ENCODE measurements at regions not wholly inside any gene's neighbourhood (a gene's known extent, or its start where the extent isn't known, plus 50 kb on each side); places are given as distances from the start of the nearest gene placed in this dataset.

DNA sequence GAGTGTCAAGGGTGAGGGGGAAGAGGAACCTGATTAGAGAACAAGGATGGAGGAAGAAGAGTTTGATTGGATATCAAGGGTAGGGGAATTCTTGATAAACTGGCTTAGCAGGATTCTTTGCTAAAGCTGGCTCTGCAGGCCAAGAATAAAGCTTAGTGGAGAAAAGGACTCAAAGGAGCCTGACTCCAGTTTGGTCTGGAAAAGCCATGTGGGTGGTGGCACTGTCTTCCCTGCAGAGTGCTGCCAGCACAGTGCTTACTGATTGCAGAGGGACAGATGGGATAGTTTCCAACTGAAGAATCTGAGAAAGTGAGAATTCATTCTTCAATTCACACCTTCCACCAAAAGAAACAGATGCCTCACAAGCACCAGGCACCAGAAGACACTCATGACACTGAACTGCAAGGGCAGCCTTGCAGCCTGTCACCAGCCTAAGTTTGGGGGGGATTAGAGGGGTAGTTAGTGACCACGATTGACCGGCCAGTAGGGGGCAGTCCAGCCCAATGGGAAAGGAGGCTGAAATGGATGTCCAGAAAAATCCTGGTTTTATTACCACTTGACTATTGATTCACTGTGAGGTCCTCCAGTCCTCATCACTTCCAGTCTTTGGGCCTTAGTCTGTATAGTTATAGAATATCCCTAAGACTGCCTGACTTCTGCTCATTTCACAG lies 334.5 kb downstream of the SMAD2 start:
- DNase-seq (ENCODE audit: low spot score in 2 of 2) (peak in 1 of 2 donors; percentile 26), ATAC-seq (no peak)
- peaks cover 0 to 9% of the 10 kb centered on the region in 2 donors for H3K9me3 Mint-ChIP-seq
- H3K36me3 Mint-ChIP-seq: peaks cover 0 to 7% of the 10 kb centered on the region in 2 donors
- H3K27ac Mint-ChIP-seq: no peak overlapping the region

DNA sequence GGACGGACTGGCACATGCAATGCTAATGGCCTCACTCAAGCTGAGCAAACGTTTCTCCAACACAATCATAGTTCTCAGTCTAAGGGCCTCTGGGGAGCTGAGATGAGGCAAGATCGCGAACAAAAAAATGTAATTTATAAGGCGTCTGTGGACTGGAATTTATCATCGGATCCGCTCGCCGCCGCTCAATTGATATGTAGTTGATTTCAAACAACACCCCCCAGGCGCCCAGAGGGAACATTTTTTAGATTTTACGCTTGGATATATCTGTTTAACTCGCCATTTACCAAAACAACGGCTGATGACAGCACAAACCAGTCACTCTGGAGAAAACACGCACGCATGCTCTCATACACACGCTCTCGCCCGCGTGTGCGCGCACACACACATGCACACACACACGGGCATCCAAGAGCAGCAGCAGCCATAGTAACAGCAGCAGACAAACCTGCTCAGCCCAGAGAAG lies 335.8 kb downstream of the SMAD2 start:
- no peak for DNase-seq (ENCODE audit: low spot score in 2 of 2)
- H3K9me3 Mint-ChIP-seq: peaks cover 0 to 4% of the 10 kb centered on the region in 2 donors
- H3K36me3 Mint-ChIP-seq: peaks cover 0 to 7% of the 10 kb centered on the region in 2 donors
- no peak overlapping the region for H3K27ac Mint-ChIP-seq
- no peak for ATAC-seq

DNA sequence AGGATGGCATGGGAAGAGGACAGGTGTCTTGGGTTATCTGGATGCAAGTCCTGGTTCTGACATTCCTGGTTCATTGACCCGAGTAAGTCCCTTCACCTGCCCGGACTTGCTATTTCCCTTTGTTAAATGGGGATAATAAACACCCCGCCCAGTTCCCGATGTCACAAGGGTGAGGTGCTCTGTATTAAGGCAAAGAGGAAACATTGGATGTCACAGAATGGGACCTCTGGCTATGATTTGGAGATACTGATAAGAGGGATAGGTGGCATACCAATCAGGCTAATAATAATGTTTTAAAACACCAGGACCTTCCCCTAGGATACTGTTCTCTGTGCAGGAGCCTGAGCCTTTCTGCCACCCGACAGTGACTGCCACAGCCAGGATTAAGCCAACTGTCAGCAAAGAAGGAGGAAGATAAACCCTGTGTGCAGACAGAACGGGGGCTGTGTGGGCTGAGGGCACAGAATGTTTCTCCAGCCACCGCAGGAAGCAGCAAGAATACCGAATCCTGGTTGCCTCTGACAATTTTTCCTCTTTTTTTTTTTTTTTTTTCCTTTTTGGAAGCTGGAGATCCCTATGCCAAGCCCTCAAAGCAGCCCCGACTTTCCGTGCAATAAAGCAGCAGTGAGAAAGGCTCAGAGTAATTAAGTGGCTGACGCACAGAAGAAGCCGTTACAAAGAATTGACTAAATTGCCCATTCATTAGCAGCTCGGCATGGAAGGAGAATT lies 336.6 kb downstream of the SMAD2 start:
- no peak for DNase-seq (ENCODE audit: low spot score in 2 of 2)
- ATAC-seq: no peak
- Mint-ChIP-seq H3K9me3 (peaks cover 0 to 4% of the 10 kb centered on the region in 2 donors), H3K36me3 (peaks cover 0 to 7% of the 10 kb centered on the region in 2 donors), H3K27ac (no peak overlapping the region)

DNA sequence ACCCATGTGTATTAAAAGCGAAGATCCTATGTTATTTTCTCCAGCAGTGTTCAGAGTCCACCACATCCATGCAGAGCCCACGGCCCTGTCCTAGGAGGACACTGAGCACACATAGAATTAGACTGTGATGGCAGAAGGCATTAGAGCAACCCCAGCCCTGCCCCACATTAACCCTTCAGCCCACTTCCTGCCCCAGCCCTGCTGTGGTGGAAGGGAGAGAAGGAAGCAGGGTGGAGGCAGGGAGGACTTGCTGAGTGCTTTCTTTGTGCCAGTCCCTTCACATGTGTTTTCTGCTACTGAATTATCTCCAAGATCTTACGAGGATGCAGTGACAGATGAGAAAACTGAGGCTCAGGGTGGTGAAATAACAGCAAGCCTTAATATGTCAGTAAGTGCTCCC lies 339.0 kb downstream of the SMAD2 start:
- H3K9me3 Mint-ChIP-seq: peaks cover 0 to 4% of the 10 kb centered on the region in 2 donors
- peaks cover 0 to 7% of the 10 kb centered on the region in 2 donors for H3K36me3 Mint-ChIP-seq
- no peak overlapping the region for H3K27ac Mint-ChIP-seq
- DNase-seq (ENCODE audit: low spot score in 2 of 2): no peak
- ATAC-seq: no peak

DNA sequence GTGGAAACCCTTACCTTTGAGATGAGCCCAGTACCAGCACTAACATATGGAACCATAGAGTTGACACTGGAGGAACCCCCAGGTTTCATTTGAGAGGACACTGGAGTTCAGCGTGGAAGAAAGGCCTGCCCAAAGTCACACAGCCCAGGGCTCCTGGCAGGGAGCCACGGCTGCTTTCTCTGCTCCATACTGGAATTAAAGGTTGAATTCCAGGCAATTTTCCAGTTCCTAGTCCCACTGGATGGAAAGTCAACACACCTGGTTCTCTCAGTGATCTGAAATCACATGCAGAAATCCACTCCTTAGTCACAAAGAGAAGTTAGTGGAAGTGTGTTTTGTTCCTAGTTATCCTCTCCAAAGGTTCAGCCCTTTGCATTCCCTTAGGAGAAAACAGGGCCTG lies 336.1 kb upstream of the SKOR2 start:
- DNase-seq (ENCODE audit: low spot score in 2 of 2) (no peak), ATAC-seq (no peak)
- H3K36me3 Mint-ChIP-seq: peaks cover 0 to 7% of the 10 kb centered on the region in 2 donors
- no peak overlapping the region for H3K27ac Mint-ChIP-seq
- H3K9me3 Mint-ChIP-seq: no peaks in the 10 kb centered on the region

DNA sequence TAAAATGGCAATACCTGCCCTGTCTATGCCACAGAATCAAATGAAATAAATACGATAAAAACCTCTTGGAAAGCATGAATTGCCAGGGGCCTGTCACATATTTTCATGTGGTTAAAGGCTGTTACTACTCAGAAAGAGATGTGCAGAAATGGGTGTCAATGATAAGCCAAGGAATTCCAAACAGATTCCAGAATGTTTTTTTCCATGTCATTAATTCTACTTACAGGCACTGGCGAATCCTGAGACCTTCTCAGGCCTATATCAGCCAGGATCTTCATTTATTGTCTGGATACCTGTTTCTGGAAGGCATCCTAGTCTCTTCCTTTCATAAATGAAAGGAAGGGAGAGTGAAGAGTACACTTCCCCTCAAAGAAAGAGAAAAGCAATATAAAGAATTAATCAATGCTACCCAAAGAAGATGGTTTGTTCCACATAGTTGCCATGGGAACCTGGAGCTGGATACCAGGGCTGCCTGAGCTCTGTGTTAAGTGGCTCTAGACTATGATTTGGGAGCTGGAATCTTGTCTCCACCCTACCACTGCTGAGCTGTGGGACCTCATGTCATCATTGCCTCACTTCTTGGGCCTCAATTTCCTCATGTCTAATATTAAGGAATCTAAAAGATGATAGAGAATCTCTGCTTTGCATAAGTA lies 335.1 kb upstream of the SKOR2 start:
- H3K27ac Mint-ChIP-seq: no peak overlapping the region
- ATAC-seq (no peak), DNase-seq (ENCODE audit: low spot score in 2 of 2) (no peak)
- peaks cover 0 to 6% of the 10 kb centered on the region in 2 donors for H3K36me3 Mint-ChIP-seq
- no peaks in the 10 kb centered on the region for H3K9me3 Mint-ChIP-seq

DNA sequence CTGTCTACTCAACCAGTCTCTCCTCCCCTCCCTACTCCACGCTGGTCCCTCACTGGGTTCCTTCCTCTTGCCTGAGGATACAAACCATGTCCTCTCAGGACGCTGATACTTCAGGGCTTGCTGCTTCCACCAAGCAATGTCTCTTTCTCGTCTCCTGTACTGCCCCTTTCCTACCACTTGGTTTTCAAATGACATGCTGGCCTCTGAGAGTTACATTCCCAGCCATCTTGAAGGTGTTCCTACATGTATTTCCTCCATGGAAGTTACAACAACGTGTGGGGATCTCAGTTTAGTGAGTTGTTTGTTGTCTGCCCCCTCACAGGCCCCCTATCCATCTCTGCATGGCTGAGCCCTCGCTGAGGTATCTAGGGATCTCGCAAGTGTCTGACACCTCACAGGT lies 334.5 kb upstream of the SKOR2 start:
- no peak for ATAC-seq
- Mint-ChIP-seq H3K27ac (no peak overlapping the region), H3K36me3 (no peaks in the 10 kb centered on the region), H3K9me3 (no peaks in the 10 kb centered on the region)
- no peak for DNase-seq (ENCODE audit: low spot score in 2 of 2)

DNA sequence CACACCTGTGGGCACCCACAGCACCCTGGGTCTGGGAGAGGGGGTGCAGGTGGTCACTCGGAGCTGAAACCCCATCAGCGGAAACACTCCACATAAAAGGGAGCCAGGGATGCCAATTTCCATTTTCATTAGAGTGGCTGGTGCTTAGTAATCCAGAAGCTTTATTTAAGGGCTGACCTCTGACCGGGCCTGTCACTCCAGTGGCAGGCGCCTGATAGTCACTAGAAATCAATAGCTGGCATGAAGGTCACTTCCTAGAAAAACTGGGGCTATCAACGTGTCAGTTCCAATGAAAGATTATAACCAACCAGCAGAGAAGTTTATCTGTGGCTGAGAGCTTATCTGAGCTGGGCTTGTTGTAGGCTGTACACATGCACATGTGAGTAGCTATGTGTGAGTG lies 333.7 kb upstream of the SKOR2 start:
- Mint-ChIP-seq H3K9me3 (no peaks in the 10 kb centered on the region), H3K27ac (no peak overlapping the region), H3K36me3 (no peaks in the 10 kb centered on the region)
- DNase-seq (ENCODE audit: low spot score in 2 of 2) (no peak), ATAC-seq (no peak)

DNA sequence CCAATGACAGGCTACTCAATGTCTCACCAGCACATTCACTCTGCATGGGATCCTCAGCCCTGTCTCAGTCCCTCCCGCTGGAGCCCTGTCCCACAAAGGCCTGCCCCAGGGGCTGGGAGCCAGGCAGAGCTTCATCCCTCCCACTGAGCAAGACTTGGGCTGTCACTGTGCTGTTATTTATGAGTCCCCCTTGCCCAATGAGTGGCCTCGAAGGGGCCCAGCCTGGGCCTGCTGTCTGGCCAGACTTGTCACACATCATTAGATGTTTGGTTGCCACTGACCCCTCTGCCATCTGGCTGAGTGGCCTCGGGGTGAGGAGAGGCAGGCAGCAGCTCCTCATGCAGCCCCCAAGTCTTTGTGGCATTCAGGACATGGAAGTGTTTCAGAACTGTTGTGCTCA lies 330.6 kb upstream of the SKOR2 start:
- no peak for DNase-seq (ENCODE audit: low spot score in 2 of 2)
- Mint-ChIP-seq H3K9me3 (no peaks in the 10 kb centered on the region), H3K36me3 (no peaks in the 10 kb centered on the region), H3K27ac (no peak overlapping the region)
- no peak for ATAC-seq

DNA sequence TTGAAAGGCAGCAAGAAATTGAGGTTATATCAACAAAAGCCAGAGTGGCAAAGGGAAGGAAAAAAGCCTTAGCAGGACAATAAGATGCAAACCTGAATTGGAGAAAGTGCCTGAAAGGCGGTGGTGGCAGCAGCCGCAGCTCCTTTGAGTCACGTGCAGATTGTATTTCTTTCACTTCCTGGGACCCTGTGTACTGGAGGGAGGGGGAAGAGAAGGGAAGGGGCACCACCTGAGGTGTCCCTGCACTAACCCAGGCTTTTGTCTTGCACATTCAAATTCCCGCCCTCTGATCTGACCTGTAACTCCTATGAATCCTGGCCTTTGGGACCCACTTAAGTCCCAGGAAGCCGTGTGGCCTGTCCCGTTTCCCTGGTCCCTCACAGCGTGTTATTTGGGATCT lies 326.1 kb upstream of the SKOR2 start:
- ATAC-seq (no peak), DNase-seq (ENCODE audit: low spot score in 2 of 2) (no peak)
- H3K27ac Mint-ChIP-seq: no peak overlapping the region
- H3K9me3 Mint-ChIP-seq: no peaks in the 10 kb centered on the region
- no peaks in the 10 kb centered on the region for H3K36me3 Mint-ChIP-seq

DNA sequence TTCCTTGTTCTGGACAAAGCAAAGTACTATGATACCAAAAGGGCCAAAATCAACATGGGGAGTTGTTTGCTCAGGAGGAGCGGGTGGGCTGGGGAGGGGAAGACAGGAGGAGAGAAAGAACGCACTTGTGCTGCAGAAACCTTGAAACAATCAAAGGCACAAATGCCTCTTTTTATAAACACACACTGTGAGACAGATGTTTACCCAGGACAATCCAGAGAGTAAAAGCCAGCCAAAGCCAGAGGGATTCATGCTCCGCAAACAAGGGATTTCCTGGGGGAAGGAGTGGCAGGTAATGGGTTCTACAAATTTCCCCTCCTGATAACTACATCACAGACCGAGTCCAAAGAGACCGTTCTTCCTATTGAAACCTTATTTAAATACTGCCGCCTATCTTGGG lies 323.5 kb upstream of the SKOR2 start:
- H3K9me3 Mint-ChIP-seq: no peaks in the 10 kb centered on the region
- no peak for DNase-seq (ENCODE audit: low spot score in 2 of 2)
- no peak for ATAC-seq
- H3K36me3 Mint-ChIP-seq: no peaks in the 10 kb centered on the region
- no peak overlapping the region for H3K27ac Mint-ChIP-seq

DNA sequence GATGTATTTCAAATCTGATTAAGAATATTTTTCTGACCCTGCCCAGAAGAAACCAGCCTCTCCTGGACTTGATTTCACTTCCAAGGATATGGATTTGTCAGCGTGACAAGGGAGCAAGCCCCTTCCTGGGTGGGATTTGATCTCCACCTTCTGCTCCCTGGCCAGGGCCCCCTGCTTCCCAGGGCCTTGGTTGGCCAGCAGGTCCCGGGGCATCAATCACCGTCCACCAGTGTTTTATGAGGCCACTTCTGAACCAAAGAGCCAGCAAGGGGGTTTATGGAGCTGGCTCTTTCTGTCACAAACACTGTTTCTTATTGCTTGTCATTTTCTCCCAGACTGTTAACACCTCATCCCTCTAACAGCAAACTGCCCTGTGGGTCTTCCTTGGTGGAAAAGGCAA lies 320.5 kb upstream of the SKOR2 start:
- no peak for DNase-seq (ENCODE audit: low spot score in 2 of 2)
- ATAC-seq: no peak
- Mint-ChIP-seq H3K36me3 (no peaks in the 10 kb centered on the region), H3K9me3 (no peaks in the 10 kb centered on the region), H3K27ac (no peak overlapping the region)

DNA sequence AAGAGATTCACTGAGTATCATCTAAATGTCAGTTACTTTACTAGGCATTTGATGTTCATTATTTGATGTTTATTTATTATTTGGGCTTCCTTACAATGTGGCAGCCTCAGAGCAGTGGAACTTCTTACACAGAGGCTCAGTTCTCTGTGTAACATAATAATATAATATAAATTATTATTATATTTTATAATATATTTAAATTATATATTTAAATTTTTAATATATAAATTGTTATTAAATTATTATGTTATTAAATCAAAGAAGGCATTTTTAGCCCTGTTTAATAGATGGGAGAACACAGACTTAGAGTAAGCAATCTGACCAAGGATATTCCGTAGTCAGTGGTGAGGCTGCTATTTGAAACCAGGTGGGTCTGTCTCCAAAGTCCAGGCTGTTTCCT lies 315.3 kb upstream of the SKOR2 start:
- Mint-ChIP-seq H3K27ac (no peak overlapping the region), H3K36me3 (no peaks in the 10 kb centered on the region), H3K9me3 (peaks cover 0 to 8% of the 10 kb centered on the region in 2 donors)
- DNase-seq (ENCODE audit: low spot score in 2 of 2) (no peak), ATAC-seq (no peak)

DNA sequence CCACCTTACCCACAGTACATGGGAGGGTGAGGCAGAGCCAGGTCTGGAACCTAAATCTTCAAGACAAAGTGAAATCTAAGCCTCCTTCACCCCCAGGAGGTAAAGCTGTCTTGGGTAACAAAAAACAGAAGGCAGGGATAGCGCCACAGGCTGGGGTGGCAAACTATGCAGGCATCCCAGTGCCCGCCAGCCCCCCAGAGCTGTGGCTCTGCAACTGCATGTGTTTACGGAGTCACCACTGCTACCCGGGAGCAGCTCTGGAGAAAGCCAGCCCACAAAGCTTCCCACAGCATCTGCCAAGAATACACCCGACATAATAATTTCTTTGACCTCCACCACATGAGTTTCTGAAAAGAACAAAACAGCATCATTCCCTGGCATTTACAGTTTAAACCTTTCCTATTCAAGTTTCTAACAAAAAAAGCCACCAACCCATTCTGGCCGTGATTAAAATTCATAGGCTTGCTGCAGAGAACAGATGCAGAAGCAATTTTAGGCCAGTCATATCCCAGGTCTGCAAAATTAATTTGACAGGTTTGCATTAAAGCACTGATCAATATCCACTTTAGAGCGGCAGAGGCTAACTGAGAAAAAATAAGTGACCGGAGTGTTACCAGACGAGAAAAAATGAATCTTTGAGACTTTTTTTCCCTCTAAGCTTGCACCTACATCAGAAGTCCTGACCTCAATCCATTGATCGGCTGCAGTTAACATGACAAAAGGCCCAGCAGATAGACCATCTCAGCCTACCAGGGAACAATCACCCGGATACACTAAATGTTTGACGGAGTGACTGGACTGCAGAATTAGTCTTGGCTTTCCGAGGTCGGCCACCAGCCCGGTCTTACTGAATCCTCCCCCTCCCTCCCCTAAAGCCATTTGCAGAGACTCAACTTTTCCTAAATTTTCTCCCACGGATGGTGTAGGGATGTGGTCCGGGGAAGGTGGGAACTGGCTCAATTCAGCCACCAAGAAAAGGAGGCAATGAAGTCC lies 309.6 kb upstream of the SKOR2 start:
- DNase-seq (ENCODE audit: low spot score in 2 of 2) (no peak), ATAC-seq (no peak)
- Mint-ChIP-seq H3K36me3 (peaks cover 0 to 5% of the 10 kb centered on the region in 2 donors), H3K9me3 (peaks cover 0 to 8% of the 10 kb centered on the region in 2 donors), H3K27ac (no peak overlapping the region)

DNA sequence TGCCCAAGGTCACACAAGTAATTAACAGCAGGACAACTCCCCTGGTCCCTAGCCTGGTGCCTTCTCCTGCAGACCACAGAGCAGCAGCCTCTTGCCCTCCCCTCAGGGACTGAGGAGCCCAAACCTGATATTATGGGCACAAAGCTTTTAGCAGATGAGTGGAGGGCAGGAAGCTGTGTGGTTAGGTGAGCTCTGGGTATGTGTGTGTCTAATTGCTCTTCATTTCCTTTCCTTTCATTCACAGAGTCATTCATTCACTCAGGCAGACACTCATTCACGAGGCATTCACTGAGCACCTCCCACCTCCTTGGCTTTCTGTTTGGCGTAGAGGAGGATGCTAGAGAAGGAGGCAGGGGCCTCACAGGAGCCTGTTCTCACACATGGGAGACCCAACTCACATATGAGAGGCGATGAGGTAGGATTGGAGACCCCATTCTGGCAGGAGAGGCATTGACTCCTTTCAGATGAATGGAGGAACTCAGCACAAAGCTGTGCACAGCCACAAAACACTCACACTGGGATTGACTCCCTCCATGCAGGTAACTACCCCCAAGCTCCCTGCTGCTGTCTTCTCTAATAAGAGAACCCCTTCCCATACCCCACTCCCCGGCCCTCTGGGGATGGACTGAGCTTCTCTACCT lies 306.8 kb upstream of the SKOR2 start:
- Mint-ChIP-seq H3K27ac (peak overlapping the region in 1 of 2 donors; percentile 44), H3K36me3 (peaks cover 0 to 5% of the 10 kb centered on the region in 2 donors), H3K9me3 (no peaks in the 10 kb centered on the region)
- peak in 1 of 2 donors; percentile 66 for ATAC-seq
- DNase-seq (ENCODE audit: low spot score in 2 of 2): no peak

DNA sequence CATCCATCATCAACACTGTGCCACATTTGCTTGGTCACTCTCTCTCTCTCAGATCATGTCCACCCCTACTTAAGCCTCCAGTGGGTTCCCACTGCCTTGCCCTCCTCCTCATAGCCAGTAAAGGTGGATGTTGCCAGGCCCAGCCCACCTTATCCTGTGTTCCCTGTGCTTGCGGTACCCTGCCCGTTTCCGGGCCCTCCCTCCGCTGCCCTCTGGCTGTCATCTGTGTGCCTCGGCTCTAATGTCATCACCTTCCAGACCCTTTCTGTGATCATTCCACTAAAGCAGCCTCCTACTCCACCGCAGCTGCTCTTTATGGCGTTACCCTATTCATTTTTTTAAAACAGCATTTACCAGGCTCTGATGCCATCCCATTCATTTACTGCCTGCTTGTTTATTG lies 305.7 kb upstream of the SKOR2 start:
- Mint-ChIP-seq H3K27ac (no peak overlapping the region), H3K36me3 (peaks cover 0 to 5% of the 10 kb centered on the region in 2 donors), H3K9me3 (no peaks in the 10 kb centered on the region)
- DNase-seq (ENCODE audit: low spot score in 2 of 2): no peak
- ATAC-seq: no peak

Measured in activated naive CD4-positive, alpha-beta T cell treated with anti-CD3 and anti-CD28 coated beads, Interleukin-2, amount 50 U/mL, for 72 hours (primary cell).